ENCODE measurements at regions not wholly inside any gene's neighbourhood (a gene's known extent, or its start where the extent isn't known, plus 50 kb on each side); places are given as distances from the start of the nearest gene placed in this dataset.

GRCh38 chr2:82507657-82508056 is 1951.4 kb downstream of the SUCLG1 start:
- TF ChIP-seq EZH2phosphoT487 (IDR thresholded peaks at IDR 0.05; ENCODE audit: borderline replicate concordance, low read length) = no peak
- TF ChIP-seq CTCF (IDR thresholded peaks at IDR 0.05; ENCODE audit: low read depth, low read length, poor library complexity, severe bottlenecking) = no peak

Measured in DOHH2 (cell line).